H1 (cell line): ENCODE measurements at regions not wholly inside any gene's neighbourhood (a gene's known extent, or its start where the extent isn't known, plus 50 kb on each side); places are given as distances from the start of the nearest gene placed in this dataset.

ENCODE experiments used
- CTCF ChIA-PET: fragments of 300-600 bp; sonication (Branson Sonifier 250); formaldehyde crosslinking; loops from one replicate; lab custom pipeline; 2021; ENCODE audit not compliant: partially characterized antibody; lab: Charles Lee
- POLR2A ChIA-PET: fragments of 300-600 bp; sonication (Branson Sonifier 250); formaldehyde crosslinking; loops from one replicate; lab custom pipeline; 2021; ENCODE audit warnings: inconsistent platforms; ENCODE audit not compliant: partially characterized antibody; lab: Charles Lee
- DNase-seq, 2 experiments: peaks; one replicate each; pipeline versions ENCODE4 v3.0.0 to v3.0.0-alpha.2; 2010 to 2022; ENCODE audit warnings: low spot score in 2 of 2, low read depth in 1 of 2, mixed read lengths in 1 of 2
- FAIRE-seq: peaks from 2 replicates; lab custom pipeline; 2011; peaks lifted over from hg19 to GRCh38; lab: Jason Lieb, UNC
- H2AFZ ChIP-seq: 2 replicates; pipeline ENCODE4 v1.8.1; 2012; ENCODE audit warnings: low read length, inconsistent platforms
- H2AK5ac ChIP-seq: 2 replicates; pipeline ENCODE4 v1.6.1; 2013; ENCODE audit warnings: low read depth, low read length
- H2BK120ac ChIP-seq: replicated peaks from 2 replicates; pipeline ENCODE3; 2013; ENCODE audit warnings: low read depth, low read length, inconsistent platforms
- H2BK12ac ChIP-seq: 2 replicates; pipeline ENCODE4 v1.6.1; 2013; ENCODE audit warnings: low read depth, low read length
- H2BK15ac ChIP-seq: 2 replicates; pipeline ENCODE4 v1.6.1; 2013; ENCODE audit warnings: low read length
- H2BK20ac ChIP-seq: 2 replicates; pipeline ENCODE4 v1.6.1; 2013; ENCODE audit warnings: low read length
- H2BK5ac ChIP-seq: 2 replicates; pipeline ENCODE4 v1.6.1; 2013; ENCODE audit warnings: low read depth, low read length
- H3K14ac ChIP-seq: 2 replicates; pipeline ENCODE4 v1.6.1; 2013; ENCODE audit warnings: inconsistent platforms; ENCODE audit not compliant: insufficient read length
- H3K18ac ChIP-seq: 2 replicates; pipeline ENCODE4 v1.6.1; 2013; ENCODE audit warnings: low read length; ENCODE audit errors: extremely low read depth
- H3K23ac ChIP-seq: 2 replicates; pipeline ENCODE4 v1.6.1; 2013; ENCODE audit warnings: inconsistent platforms; ENCODE audit not compliant: insufficient read length
- H3K23me2 ChIP-seq: 2 replicates; pipeline ENCODE4 v1.6.1; 2013; ENCODE audit warnings: low read depth, low read length
- H3K27ac ChIP-seq: 2 replicates; pipeline ENCODE4 v1.6.1; 2011; ENCODE audit warnings: low read depth, low read length, inconsistent platforms
- H3K27me3 ChIP-seq, 4 experiments: replicated peaks in 1 of 4; 1 replicate in 1 of 4; 2 replicates in 3 of 4; pipeline versions ENCODE4 v1.6.1 to v1.8.1; 2011 to 2013; ENCODE audit warnings: low read length in 3 of 4, mild to moderate bottlenecking in 3 of 4, inconsistent platforms in 2 of 4, mixed read lengths in 2 of 4, moderate library complexity in 1 of 4; ENCODE audit not compliant: control insufficient read depth in 3 of 4, insufficient read depth in 3 of 4; ENCODE audit errors: extremely low read depth in 1 of 4
- H3K36me3 ChIP-seq, 4 experiments: 2 replicates each; pipeline versions ENCODE4 v1.6.1 to v1.8.1; 2011 to 2013; ENCODE audit warnings: mild to moderate bottlenecking in 4 of 4, low read length in 3 of 4, moderate library complexity in 2 of 4, control low read depth in 1 of 4, inconsistent platforms in 1 of 4; ENCODE audit not compliant: insufficient read depth in 4 of 4, control insufficient read depth in 2 of 4
- H3K4ac ChIP-seq: replicated peaks from 2 replicates; pipeline ENCODE3; 2013; ENCODE audit warnings: low read length, low read depth, mixed read lengths, inconsistent platforms; ENCODE audit not compliant: insufficient read length
- H3K4me1 ChIP-seq, 4 experiments: replicated peaks in 1 of 4; 1 replicate in 1 of 4; 2 replicates in 3 of 4; pipeline versions ENCODE4 v1.6.1 to v1.8.1; 2011 to 2013; ENCODE audit warnings: low read length in 3 of 4, inconsistent platforms in 2 of 4, mixed read lengths in 1 of 4; ENCODE audit not compliant: insufficient read depth in 4 of 4, control insufficient read depth in 3 of 4
- H3K4me2 ChIP-seq, 2 experiments: 2 replicates each; pipeline versions ENCODE4 v1.6.1 to v1.8.1; 2011 to 2013; ENCODE audit warnings: low read depth in 2 of 2, low read length in 2 of 2, control low read depth in 1 of 2, inconsistent platforms in 1 of 2, mild to moderate bottlenecking in 1 of 2; ENCODE audit not compliant: insufficient read depth in 1 of 2
- H3K4me3 ChIP-seq, 4 experiments: fragments of 200-600, 300-600 bp in 1 of 4; sonication (generic), shearing (Covaris generic), sonication (Bioruptor Twin) in 1 of 4; 2 replicates each; pipeline versions ENCODE4 v1.5.1 to v1.8.1; 2011 to 2016; ENCODE audit warnings: low read length in 4 of 4, low read depth in 3 of 4, control low read depth in 2 of 4, inconsistent platforms in 2 of 4, mild to moderate bottlenecking in 2 of 4, mixed read lengths in 1 of 4, moderate library complexity in 1 of 4; ENCODE audit not compliant: insufficient read depth in 2 of 4; ENCODE audit errors: extremely low read depth in 1 of 4
- H3K56ac ChIP-seq: replicated peaks from 2 replicates; pipeline ENCODE3; 2013; ENCODE audit warnings: low read depth, mild to moderate bottlenecking, mixed read lengths, low read length, inconsistent platforms; ENCODE audit not compliant: insufficient read length
- H3K79me1 ChIP-seq: 2 replicates; pipeline ENCODE4 v1.6.1; 2013; ENCODE audit warnings: low read depth, low read length, control low read depth
- H3K79me2 ChIP-seq, 2 experiments: 2 replicates each; pipeline versions ENCODE4 v1.6.1 to v1.8.1; 2012 to 2013; ENCODE audit warnings: low read length in 2 of 2, mild to moderate bottlenecking in 2 of 2, inconsistent platforms in 1 of 2; ENCODE audit not compliant: insufficient read depth in 2 of 2, control insufficient read depth in 1 of 2
- H3K9ac ChIP-seq, 4 experiments: replicated peaks in 1 of 4; 1 replicate in 1 of 4; 2 replicates in 3 of 4; pipeline versions ENCODE4 v1.6.1 to v1.8.1; 2011 to 2013; ENCODE audit warnings: low read depth in 3 of 4, low read length in 3 of 4, control low read depth in 2 of 4, mild to moderate bottlenecking in 2 of 4, moderate library complexity in 2 of 4, inconsistent platforms in 1 of 4; ENCODE audit errors: extremely low read depth in 1 of 4
- H3K9me3 ChIP-seq, 2 experiments: 2 replicates each; pipeline versions ENCODE4 v1.6.1 to v1.8.1; 2012 to 2013; ENCODE audit warnings: mild to moderate bottlenecking in 2 of 2, moderate library complexity in 2 of 2, control low read depth in 1 of 2, inconsistent platforms in 1 of 2, low read depth in 1 of 2, low read length in 1 of 2, mixed read lengths in 1 of 2; ENCODE audit not compliant: insufficient read depth in 2 of 2
- H4K20me1 ChIP-seq, 2 experiments: replicated peaks in 1 of 2; 2 replicates each; pipeline versions ENCODE3 to v1.8.1; 2011 to 2013; ENCODE audit warnings: inconsistent platforms in 2 of 2, low read length in 2 of 2, mild to moderate bottlenecking in 1 of 2; ENCODE audit not compliant: insufficient read depth in 2 of 2, control insufficient read depth in 1 of 2
- H4K5ac ChIP-seq: 2 replicates; pipeline ENCODE4 v1.6.1; 2013; ENCODE audit warnings: low read length, low read depth, mixed read lengths, inconsistent platforms; ENCODE audit not compliant: insufficient read length
- H4K8ac ChIP-seq: 2 replicates; pipeline ENCODE4 v1.8.0; 2013; ENCODE audit warnings: mild to moderate bottlenecking, moderate library complexity, low read length, inconsistent platforms; ENCODE audit not compliant: insufficient read depth; ENCODE audit errors: extremely low read depth
- H4K91ac ChIP-seq: replicated peaks from 2 replicates; pipeline ENCODE3; 2013; ENCODE audit warnings: low read length, mixed read lengths, inconsistent platforms; ENCODE audit not compliant: insufficient read length
- ASH2L ChIP-seq: fragments of 200-600, 300-600 bp; sonication (generic); IDR thresholded peaks from one replicate; pipeline ENCODE4 v1.7.1; 2017; ENCODE audit warnings: low read length
- CBX5 ChIP-seq: fragments of 300-800, 300-1000 bp; sonication (generic); IDR thresholded peaks from 2 replicates; pipeline ENCODE4 v1.7.1; 2016; ENCODE audit warnings: antibody characterized with exemption, low read length, low read depth
- CEBPB ChIP-seq: IDR thresholded peaks from 2 replicates; pipeline ENCODE4 v1.6.1; 2012; ENCODE audit warnings: low read depth, low read length
- CHD2 ChIP-seq: IDR thresholded peaks from 2 replicates; pipeline ENCODE4 v1.6.1; 2012; ENCODE audit warnings: low read length, improper control_type of control experiment
- CTCF ChIP-seq, 3 experiments: IDR thresholded peaks; 1 replicate in 2 of 3; 2 replicates in 1 of 3; pipeline versions ENCODE4 v1.5.1 to v1.6.1; 2011; ENCODE audit warnings: low read length in 3 of 3, mild to moderate bottlenecking in 3 of 3, inconsistent platforms in 2 of 3, low read depth in 1 of 3, moderate library complexity in 1 of 3; ENCODE audit not compliant: insufficient read depth in 1 of 3; ENCODE audit errors: control extremely low read depth in 1 of 3
- EP300 ChIP-seq, 2 experiments: IDR thresholded peaks; 1 replicate in 1 of 2; 2 replicates in 1 of 2; pipeline ENCODE4 v1.6.1; 2011 to 2012; ENCODE audit warnings: low read depth in 2 of 2, low read length in 2 of 2, mild to moderate bottlenecking in 2 of 2, borderline replicate concordance in 1 of 2, inconsistent platforms in 1 of 2, moderate library complexity in 1 of 2
- GTF2F1 ChIP-seq: IDR thresholded peaks from 2 replicates; pipeline ENCODE4 v1.6.1; 2012; ENCODE audit warnings: low read depth, low read length, improper control_type of control experiment, borderline replicate concordance
- JUND ChIP-seq: IDR thresholded peaks from 2 replicates; pipeline ENCODE4 v1.6.1; 2011; ENCODE audit warnings: mild to moderate bottlenecking, improper control_type of control experiment, low read length
- PHF8 ChIP-seq: fragments of 200-600 bp; sonication (generic); conservative IDR thresholded peaks from 2 replicates; pipeline ENCODE4 v1.7.1; 2012; ENCODE audit warnings: low read depth, mild to moderate bottlenecking, inconsistent platforms, low read length, moderate library complexity
- POU5F1 ChIP-seq: IDR thresholded peaks from 2 replicates; pipeline ENCODE4 v1.6.1; 2011; ENCODE audit warnings: low read depth, mild to moderate bottlenecking, low read length, moderate library complexity
- RFX5 ChIP-seq: IDR thresholded peaks from 2 replicates; pipeline ENCODE4 v1.6.1; 2011; ENCODE audit warnings: low read depth, low read length, improper control_type of control experiment, borderline replicate concordance
- SP2 ChIP-seq: IDR thresholded peaks from 2 replicates; pipeline ENCODE4 v1.6.1; 2012; ENCODE audit warnings: mild to moderate bottlenecking, low read length, inconsistent platforms
- TBP ChIP-seq: IDR thresholded peaks from 2 replicates; pipeline ENCODE4 v1.6.1; 2011; ENCODE audit warnings: low read depth, low read length, improper control_type of control experiment
- TEAD4 ChIP-seq: IDR thresholded peaks from 2 replicates; pipeline ENCODE4 v1.6.1; 2012; ENCODE audit warnings: low read depth, low read length, inconsistent platforms, mixed read lengths
- WGBS, 2 experiments: shearing (Covaris generic) in 1 of 2; methylation state at CpG; one replicate each; pipeline versions ENCODE4 v1.1.6 to v1.1.7; 2013 to 2015; ENCODE audit warnings: low lambda C conversion rate in 2 of 2, mixed read lengths in 2 of 2, inconsistent platforms in 1 of 2, low coverage in 1 of 2, missing lambda C conversion rate in 1 of 2; ENCODE audit not compliant: insufficient replicate concordance in 2 of 2, insufficient coverage in 1 of 2, insufficient read length in 1 of 2; ENCODE audit errors: extremely low coverage in 1 of 2, missing lambda C conversion rate in 1 of 2; 5-methylcytosine and 5-hydroxymethylcytosine counted together

- H3K9me3 ChIP-seq = no peaks in the 10 kb centered on the region
- H3K79me1 ChIP-seq = no peaks in the 10 kb centered on the region
- H2BK15ac ChIP-seq = no peak overlapping the region
- H3K23me2 ChIP-seq = no peaks in the 10 kb centered on the region
- DNase-seq = no peak
- no peak overlapping the region for H4K91ac ChIP-seq
- no peak overlapping the region for H2BK5ac ChIP-seq
- H3K79me2 ChIP-seq = no peaks in the 10 kb centered on the region
- no peaks in the 10 kb centered on the region for H3K36me3 ChIP-seq
- no peaks in the 10 kb centered on the region for H4K20me1 ChIP-seq
- no peak overlapping the region for H3K9ac ChIP-seq
- H2AFZ ChIP-seq = no peak overlapping the region
- no peak overlapping the region for H3K18ac ChIP-seq
- no peak overlapping the region for H3K27ac ChIP-seq
- H3K4me2 ChIP-seq = no peak overlapping the region
- no peak overlapping the region for H3K14ac ChIP-seq
- H4K5ac ChIP-seq = no peak overlapping the region
- no peak for FAIRE-seq
- H2BK20ac ChIP-seq = no peak overlapping the region
- 88% methylated on average over 4 of the region's 4 CpGs; no CpG with 5 or more reads in 1 of the 2 experiments for WGBS, 2 experiments
- H2AK5ac ChIP-seq = no peak overlapping the region
- H3K4ac ChIP-seq = no peak overlapping the region
- CTCF ChIA-PET = interaction anchor here (0.6 to 1.3 kb wide), 5 partner anchors 12 to 646 kb away, joined by 3 to 4 read pairs (median 3); no protein-coding TSS in a partner anchor
- no peak overlapping the region for H2BK12ac ChIP-seq
- POLR2A ChIA-PET = no interaction called here
- no peak overlapping the region for H3K56ac ChIP-seq
- H3K23ac ChIP-seq = no peak overlapping the region
- H4K8ac ChIP-seq = no peak overlapping the region
- no peaks in the 10 kb centered on the region for H3K4me1 ChIP-seq
- no peaks in the 10 kb centered on the region for H3K27me3 ChIP-seq
- H2BK120ac ChIP-seq = no peak overlapping the region
- H3K4me3 ChIP-seq = no peak overlapping the region
- TF ChIP-seq TEAD4 (no peak), TBP (no peak), EP300 (IDR thresholded peaks at IDR 0.05; ENCODE audit: borderline replicate concordance in 1 of 2, low read depth in 2 of 2, low read length in 2 of 2) (no peak), ASH2L (no peak), CHD2 (no peak), SP2 (no peak), RFX5 (no peak), CTCF (IDR thresholded peaks at IDR 0.05; ENCODE audit: control extremely low read depth in 1 of 3, insufficient read depth in 1 of 3, low read depth in 1 of 3, low read length in 3 of 3) (no peak), CEBPB (no peak), CBX5 (no peak), PHF8 (no peak), POU5F1 (no peak), GTF2F1 (no peak), JUND (no peak)
Observed at GRCh38 chr2:198347946-198348345, 543.6 kb downstream of the PLCL1 start.
